Fibroblast of villous mesenchyme (primary cell): ENCODE measurements at regions not wholly inside any gene's neighbourhood (a gene's known extent, or its start where the extent isn't known, plus 50 kb on each side); places are given as distances from the start of the nearest gene placed in this dataset.

ENCODE experiments used
- DNase-seq: peaks from one replicate; pipeline ENCODE4 v3.0.0-alpha.2; 2010; ENCODE audit warnings: low read depth
- H3K4me3 ChIP-seq: 2 replicates; pipeline ENCODE4 v1.5.1; 2011; ENCODE audit warnings: low read depth, mild to moderate bottlenecking, low read length
- TF ChIP-seq, protein P1 (sequence below): IDR thresholded peaks from 2 replicates; pipeline ENCODE4 v1.5.1; 2012; ENCODE audit warnings: low read depth, mild to moderate bottlenecking, low read length; ENCODE audit not compliant: insufficient read depth

DNA sequence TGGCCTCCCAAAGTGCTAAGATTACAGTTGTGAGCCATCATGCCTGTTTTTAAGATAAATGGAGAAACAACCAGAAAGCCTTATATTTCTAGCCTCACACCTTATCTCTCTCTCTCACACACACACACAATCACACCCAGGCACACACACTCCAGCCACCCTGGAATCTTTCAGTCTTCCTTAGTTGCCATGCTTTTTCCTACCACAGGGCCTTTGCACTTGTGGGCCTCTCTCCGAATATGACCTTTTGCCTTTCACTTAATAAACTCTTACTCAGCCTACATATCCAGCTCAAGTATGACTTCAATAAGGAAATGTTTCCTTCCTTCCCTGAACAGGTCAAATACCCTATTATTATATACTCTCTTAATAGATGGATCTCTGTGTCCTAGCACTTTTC is 290.7 kb downstream of the NFIB start:
- no peak overlapping the region for H3K4me3 ChIP-seq

DNA sequence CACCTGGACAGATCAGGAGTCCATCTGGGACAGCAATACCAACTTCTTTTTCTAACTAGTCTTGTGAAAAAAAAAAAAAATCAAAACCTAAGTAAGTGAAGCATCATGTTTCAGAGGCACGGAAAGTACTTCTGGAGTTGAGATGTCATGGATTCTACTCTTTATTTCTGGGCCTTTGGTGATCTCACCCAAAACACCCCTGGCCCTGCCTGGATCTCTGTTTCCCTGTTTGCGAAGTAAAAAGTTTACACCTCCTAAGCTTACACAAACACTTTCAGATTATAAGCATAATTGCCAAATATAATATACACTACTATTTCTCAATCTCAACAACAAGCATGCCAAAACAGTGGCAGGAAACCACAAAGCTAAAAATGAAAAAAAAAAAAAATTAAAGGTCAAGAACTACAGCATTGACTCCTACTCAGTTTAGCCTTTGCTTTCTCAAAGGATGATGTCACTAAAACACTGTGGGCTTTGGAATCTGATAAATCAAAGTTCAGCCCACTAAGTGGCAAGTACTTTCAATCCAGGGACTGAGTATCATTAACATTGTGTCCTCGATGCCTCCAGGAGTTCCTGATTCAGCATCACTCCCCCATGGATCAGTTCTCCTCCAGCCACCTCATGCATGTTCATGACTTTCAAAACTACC is 291.9 kb downstream of the NFIB start:
- DNase-seq = peak; percentile 65
- H3K4me3 ChIP-seq = no peak overlapping the region
- TF ChIP-seq, protein P1, sequence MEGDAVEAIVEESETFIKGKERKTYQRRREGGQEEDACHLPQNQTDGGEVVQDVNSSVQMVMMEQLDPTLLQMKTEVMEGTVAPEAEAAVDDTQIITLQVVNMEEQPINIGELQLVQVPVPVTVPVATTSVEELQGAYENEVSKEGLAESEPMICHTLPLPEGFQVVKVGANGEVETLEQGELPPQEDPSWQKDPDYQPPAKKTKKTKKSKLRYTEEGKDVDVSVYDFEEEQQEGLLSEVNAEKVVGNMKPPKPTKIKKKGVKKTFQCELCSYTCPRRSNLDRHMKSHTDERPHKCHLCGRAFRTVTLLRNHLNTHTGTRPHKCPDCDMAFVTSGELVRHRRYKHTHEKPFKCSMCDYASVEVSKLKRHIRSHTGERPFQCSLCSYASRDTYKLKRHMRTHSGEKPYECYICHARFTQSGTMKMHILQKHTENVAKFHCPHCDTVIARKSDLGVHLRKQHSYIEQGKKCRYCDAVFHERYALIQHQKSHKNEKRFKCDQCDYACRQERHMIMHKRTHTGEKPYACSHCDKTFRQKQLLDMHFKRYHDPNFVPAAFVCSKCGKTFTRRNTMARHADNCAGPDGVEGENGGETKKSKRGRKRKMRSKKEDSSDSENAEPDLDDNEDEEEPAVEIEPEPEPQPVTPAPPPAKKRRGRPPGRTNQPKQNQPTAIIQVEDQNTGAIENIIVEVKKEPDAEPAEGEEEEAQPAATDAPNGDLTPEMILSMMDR = no peak

More for the DNA sequence above, 290.7 kb downstream of the NFIB start:
- TF ChIP-seq, protein P1 = no peak
- no peak for DNase-seq

DNA sequence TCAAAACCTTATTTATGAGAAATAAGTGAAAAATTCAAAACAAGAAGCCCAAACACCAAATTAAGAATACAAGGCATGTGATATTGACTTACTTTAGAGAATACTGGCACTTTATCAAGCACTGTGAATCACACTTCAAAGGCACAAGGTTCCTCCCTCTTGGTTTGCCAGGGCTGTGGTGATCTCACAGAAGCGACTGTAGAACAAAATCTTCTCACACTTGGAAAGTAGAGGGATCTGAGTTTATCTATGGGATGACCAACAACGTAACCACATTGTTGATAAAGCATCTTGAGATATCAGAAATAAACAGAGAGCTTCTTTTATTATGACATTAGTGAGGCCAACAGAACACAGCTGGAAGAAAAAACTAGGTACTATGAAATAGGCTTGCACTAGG is 295.9 kb downstream of the NFIB start:
- peak; percentile 92 for DNase-seq
- H3K4me3 ChIP-seq = no peak overlapping the region
- TF ChIP-seq, protein P1 = no peak

DNA sequence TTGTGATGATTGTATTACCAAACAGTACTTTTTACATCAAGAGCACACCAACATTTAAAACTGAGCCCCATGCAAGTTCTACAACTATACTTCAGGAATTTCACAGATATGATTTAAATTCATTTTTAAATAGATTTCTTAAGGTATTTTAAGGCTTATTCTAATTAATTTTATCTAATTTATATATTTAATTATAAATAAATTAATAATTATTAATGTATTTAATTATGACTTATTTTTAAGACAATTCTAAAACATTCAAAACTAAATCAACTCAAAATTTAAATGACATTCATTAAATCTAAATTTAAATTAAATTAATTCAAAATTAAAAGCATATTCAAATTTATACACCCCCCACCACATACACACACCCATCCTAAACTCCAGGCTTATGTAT is 299.2 kb downstream of the NFIB start:
- TF ChIP-seq, protein P1 = no peak
- no peak overlapping the region for H3K4me3 ChIP-seq
- no peak for DNase-seq

DNA sequence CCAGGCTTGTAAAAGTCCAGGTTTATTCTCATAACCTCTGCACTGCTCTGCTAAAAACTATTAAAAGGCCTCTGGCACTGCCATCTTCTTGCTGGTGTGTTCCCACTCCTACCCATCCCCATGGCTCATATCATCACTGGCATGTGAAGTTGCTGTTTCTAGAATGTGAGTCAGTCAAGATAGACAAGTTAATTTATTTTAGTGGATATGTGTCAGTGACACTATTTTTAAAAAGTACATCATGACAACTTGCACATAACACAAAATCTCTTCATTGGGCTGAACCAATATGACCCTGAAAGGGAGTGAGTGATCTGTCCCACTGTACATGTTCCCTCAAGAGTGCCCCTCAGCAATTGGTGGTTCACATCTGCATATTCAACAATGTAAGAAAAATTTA is 299.7 kb downstream of the NFIB start:
- H3K4me3 ChIP-seq = no peak overlapping the region
- DNase-seq = no peak
- TF ChIP-seq, protein P1 = no peak

DNA sequence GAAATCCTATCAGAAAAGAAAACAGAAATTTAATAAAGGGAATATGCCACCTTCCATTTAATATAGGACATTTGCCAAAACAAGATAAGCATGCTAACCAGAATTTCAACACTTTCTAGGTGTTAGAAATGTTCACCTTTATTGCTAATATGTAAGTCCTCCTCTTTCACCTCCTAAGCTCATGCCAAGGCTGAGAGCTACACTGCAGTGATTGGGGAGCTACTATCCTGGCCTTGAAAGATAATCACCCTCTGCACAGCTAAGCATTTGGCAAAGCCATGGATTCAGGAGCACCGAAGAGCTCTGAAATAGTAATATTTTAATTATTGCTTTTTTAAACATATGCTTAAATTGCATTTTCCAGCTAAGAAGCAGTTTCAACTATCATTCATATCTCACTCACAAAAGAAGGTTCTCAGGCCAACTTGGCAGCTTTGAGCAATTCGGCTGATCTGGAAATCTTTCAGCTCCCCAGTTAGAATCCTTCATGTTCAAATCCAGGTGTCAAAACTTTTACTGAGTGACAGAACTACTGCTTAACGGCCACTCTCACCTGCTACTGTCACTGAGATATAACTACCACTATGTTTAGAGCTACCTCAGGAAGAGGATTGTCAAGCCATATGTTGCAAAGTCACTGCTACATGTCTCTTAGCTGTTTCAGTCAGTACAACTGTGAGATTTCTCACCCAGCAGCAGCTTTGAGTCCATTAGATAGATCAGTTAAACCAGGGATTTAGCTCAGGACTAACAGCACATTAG is 302.0 kb downstream of the NFIB start:
- H3K4me3 ChIP-seq = no peak overlapping the region
- TF ChIP-seq, protein P1 = no peak
- DNase-seq = no peak
